H1 (cell line): ENCODE measurements at regions not wholly inside any gene's neighbourhood (a gene's known extent, or its start where the extent isn't known, plus 50 kb on each side); places are given as distances from the start of the nearest gene placed in this dataset.

Experiments
- BCL11A ChIP-seq, 2 experiments: IDR thresholded peaks; one replicate each; pipeline ENCODE4 v1.6.1; 2011; ENCODE audit warnings: low read depth in 2 of 2, low read length in 2 of 2, mild to moderate bottlenecking in 2 of 2
- KDM1A ChIP-seq: fragments of 200-600, 300-600 bp; sonication (generic); IDR thresholded peaks from 2 replicates; pipeline ENCODE4 v1.7.1; 2016; ENCODE audit warnings: mild to moderate bottlenecking, low read length, borderline replicate concordance
- SUZ12 ChIP-seq: fragments of 200-600 bp; sonication (generic); IDR thresholded peaks from 2 replicates; pipeline ENCODE4 v1.6.1; 2012; ENCODE audit warnings: mild to moderate bottlenecking, inconsistent platforms, low read length, moderate library complexity, mixed read lengths
- TAF7 ChIP-seq: optimal IDR thresholded peaks from 2 replicates; pipeline ENCODE3; 2011; ENCODE audit warnings: low read depth, mild to moderate bottlenecking, inconsistent platforms, low read length, moderate library complexity, borderline replicate concordance
- ZNF274 ChIP-seq: IDR thresholded peaks from 2 replicates; pipeline ENCODE4 v1.7.0; 2012; ENCODE audit warnings: low read length, borderline replicate concordance; ENCODE audit errors: extremely low read depth

DNA sequence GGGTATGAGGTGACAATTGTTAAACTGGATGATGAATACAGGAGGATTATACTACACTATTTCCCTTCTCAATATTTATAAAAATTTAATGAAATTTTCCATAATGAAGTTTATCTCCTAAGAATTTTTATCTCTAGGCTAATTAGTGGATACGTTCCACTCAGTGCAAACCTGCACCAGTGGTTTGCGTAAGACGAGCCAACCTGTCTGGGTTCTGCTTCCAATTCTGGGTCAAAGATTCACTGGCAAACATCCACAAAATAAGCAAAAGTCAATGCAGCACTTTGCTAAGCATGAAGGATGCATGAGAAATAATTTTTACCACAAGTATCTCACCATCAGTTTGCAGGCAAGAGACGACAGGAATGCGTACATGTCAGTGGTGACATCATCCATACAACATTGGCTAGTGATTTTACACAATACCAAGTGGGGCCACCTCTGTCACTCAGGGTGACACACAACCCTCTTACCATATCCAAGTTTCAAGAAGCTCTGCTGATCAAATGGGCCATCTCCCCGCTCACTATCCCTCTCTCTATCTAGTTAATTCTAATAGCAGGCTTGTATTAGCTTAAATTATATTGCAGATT lies 51.7 kb downstream of the FAM50B start (continued):
- TF ChIP-seq SUZ12 (no peak), ZNF274 (no peak), BCL11A (IDR thresholded peaks at IDR 0.05; ENCODE audit: low read depth in 2 of 2, low read length in 2 of 2) (no peak), TAF7 (no peak), KDM1A (no peak)
